Stimulated activated memory B cell treated with anti-CD40 and anti-IgM and Interleukin-4, amounts not matched to agents 10 μg/mL and 1 μg/mL and 100 μg/mL, for 72 hours (primary cell): ENCODE measurements at regions not wholly inside any gene's neighbourhood (a gene's known extent, or its start where the extent isn't known, plus 50 kb on each side); places are given as distances from the start of the nearest gene placed in this dataset.

ENCODE experiments used
- ATAC-seq: fragments of 150-1000 bp; cut with Tn5 transposase; 2 replicates; pipeline ENCODE4 v1.10.0; 2021
- H3K27ac Mint-ChIP-seq: one replicate; pipeline ENCODE4 v1.8.0; 2022; ENCODE audit warnings: mild to moderate bottlenecking, mixed read lengths
- H3K27me3 Mint-ChIP-seq: one replicate; pipeline ENCODE4 v1.8.0; 2022; ENCODE audit warnings: mixed read lengths
- H3K36me3 Mint-ChIP-seq: one replicate; pipeline ENCODE4 v1.8.0; 2022; ENCODE audit warnings: mixed read lengths
- H3K4me1 Mint-ChIP-seq: one replicate; pipeline ENCODE4 v1.8.0; 2022; ENCODE audit warnings: mixed read lengths
- H3K4me3 Mint-ChIP-seq: one replicate; pipeline ENCODE4 v1.8.0; 2022; ENCODE audit warnings: mild to moderate bottlenecking, moderate library complexity, mixed read lengths
- H3K9me3 Mint-ChIP-seq: one replicate; pipeline ENCODE4 v1.8.0; 2022; ENCODE audit warnings: mixed read lengths

DNA sequence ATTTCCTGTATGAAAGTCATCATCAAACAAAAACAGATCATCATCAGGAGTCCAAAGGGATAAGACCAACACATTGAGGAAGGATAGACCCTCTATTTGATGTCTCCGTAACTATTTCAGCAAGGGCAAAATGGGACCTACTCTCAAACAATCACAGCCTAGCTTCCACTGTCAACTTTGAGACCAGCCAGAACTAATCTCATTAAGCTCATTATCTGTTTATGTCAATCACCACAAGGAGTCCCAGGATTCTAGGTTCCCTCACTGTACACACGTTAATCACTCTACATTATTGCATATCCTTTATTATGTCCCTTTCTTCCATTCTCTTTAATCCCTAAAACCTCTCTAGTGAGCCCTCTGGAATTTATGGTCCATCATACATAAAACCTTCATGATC is 370.3 kb upstream of the LINC00305 start:
- no peak for ATAC-seq
- no peaks in the 10 kb centered on the region for H3K27me3 Mint-ChIP-seq
- no peak overlapping the region for H3K4me3 Mint-ChIP-seq
- H3K27ac Mint-ChIP-seq, result no peak overlapping the region
- no peaks in the 10 kb centered on the region for H3K4me1 Mint-ChIP-seq
- H3K36me3 Mint-ChIP-seq, result no peaks in the 10 kb centered on the region
- H3K9me3 Mint-ChIP-seq, result peaks cover 7% of the 10 kb centered on the region

DNA sequence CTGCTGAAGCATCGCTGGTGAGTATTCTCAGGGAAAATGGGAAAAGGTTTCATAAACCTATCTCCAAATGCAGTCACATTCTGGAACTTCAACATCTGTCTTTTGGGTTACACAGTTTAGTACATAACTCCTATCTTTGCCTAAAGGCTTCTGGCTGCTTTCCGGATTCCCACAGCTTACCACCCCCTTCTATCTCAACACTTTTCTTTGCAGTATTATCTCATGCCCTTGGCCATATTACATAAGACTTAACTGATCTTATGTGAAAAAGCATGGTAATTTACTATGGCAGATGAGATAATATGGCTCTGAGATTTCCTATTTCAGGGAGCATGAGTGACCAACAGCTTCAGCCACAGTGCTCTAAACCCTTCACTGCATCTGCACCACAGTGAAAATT is 369.3 kb upstream of the LINC00305 start:
- Mint-ChIP-seq H3K36me3 (no peaks in the 10 kb centered on the region), H3K9me3 (peaks cover 7% of the 10 kb centered on the region), H3K27ac (no peak overlapping the region), H3K4me3 (no peak overlapping the region), H3K4me1 (no peaks in the 10 kb centered on the region), H3K27me3 (no peaks in the 10 kb centered on the region)
- no peak for ATAC-seq

DNA sequence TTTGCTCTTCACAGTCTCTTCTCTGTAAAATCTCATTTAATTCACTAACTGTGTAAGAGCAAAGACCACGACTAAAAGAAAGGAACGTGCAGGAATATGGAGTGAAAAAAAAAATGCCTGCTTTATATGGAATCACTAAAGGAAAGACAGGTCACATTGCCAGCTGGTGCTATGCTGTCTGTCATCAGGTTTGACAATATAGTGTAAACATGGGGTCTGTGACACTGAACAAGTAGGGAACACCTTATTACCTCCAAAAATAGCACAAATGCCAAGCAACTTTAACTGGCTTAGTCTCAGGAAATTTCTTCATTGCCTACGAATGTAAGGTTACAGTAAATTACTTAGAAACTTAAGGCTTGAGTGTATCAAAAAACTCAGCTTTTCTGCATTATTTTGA is 364.5 kb upstream of the LINC00305 start:
- Mint-ChIP-seq H3K4me3 (no peak overlapping the region), H3K36me3 (no peaks in the 10 kb centered on the region), H3K27ac (no peak overlapping the region), H3K9me3 (no peaks in the 10 kb centered on the region), H3K4me1 (no peaks in the 10 kb centered on the region), H3K27me3 (no peaks in the 10 kb centered on the region)
- ATAC-seq, result no peak

DNA sequence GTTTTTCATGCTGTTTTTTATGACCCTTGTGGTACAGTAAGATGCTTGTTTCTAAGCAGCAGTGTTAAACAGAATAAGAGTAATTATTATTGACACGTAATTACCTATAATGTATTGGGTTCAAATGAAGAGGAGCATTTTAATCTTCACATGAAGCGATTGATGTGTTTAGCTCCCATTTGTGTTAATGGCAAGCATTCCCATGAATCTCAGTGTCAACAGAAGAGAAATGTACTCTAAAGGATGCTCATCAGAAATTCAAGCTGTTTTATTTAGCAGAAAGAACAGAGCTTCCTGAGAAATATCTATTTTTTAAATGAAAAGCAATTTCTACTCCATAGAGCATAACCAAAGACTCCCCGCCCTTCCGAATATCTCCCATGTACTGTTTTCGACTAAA is 341.3 kb upstream of the LINC00305 start:
- H3K9me3 Mint-ChIP-seq, result no peaks in the 10 kb centered on the region
- H3K27ac Mint-ChIP-seq, result no peak overlapping the region
- H3K4me3 Mint-ChIP-seq, result no peak overlapping the region
- H3K27me3 Mint-ChIP-seq, result no peaks in the 10 kb centered on the region
- no peaks in the 10 kb centered on the region for H3K4me1 Mint-ChIP-seq
- ATAC-seq, result no peak
- no peaks in the 10 kb centered on the region for H3K36me3 Mint-ChIP-seq

DNA sequence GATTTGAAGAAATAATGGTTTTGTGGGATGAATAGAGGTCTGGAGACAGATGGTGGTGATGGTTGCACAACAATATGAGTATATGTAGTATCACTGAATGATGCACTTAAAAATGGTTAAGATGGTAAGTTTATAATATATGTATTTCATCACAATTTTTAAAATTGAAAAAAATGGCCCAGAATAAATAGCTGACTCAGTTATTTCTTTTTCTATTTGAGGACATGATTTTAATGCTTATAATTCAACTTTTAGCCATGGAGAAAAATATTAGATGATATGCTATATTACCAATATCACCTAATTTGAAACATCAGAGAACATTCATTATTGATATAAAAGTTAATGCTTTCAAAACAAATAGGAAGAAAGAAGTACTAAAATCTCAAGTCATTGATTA is 339.8 kb upstream of the LINC00305 start:
- no peak overlapping the region for H3K4me3 Mint-ChIP-seq
- no peak for ATAC-seq
- H3K9me3 Mint-ChIP-seq, result no peaks in the 10 kb centered on the region
- no peaks in the 10 kb centered on the region for H3K27me3 Mint-ChIP-seq
- H3K27ac Mint-ChIP-seq, result no peak overlapping the region
- H3K36me3 Mint-ChIP-seq, result no peaks in the 10 kb centered on the region
- no peaks in the 10 kb centered on the region for H3K4me1 Mint-ChIP-seq

DNA sequence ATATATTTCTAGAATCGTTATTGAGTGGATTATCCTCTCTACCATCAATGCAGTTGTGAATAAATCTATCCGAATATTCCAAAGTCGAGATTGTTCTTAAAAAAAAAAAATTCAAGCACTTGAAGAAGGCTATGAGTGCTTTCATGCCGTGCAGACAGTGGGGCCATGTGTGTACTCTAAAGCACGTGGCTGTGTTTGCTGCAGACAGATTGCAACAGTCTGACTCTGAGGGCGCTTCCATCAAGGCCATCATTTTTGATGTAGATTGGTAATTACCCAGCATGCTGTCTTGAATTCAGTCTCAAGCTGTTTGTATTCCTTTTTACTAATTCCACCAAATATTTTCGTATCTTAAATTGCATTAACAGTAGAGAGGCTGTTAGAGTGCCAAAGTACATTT is 325.9 kb upstream of the LINC00305 start:
- Mint-ChIP-seq H3K27me3 (no peaks in the 10 kb centered on the region), H3K4me3 (no peak overlapping the region), H3K4me1 (no peaks in the 10 kb centered on the region), H3K27ac (no peak overlapping the region), H3K9me3 (no peaks in the 10 kb centered on the region), H3K36me3 (no peaks in the 10 kb centered on the region)
- ATAC-seq, result no peak

DNA sequence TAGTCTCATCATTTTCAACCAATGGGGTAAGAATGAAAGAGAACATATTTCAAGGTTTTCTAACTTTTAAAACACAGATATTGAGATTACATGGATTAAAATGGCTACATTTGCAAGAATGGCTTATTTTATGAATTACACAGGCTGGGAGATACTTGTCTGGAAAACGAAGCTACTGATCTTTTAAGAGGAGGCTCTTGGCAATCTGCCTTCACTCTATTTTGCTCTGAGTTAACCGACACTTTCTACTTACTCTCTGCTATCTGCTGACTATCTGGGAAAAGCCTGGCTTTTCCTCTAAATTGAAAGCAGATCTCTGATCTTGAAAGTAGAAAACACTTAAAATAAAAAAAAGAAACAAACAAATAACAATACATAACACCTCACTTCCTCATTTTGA is 325.4 kb upstream of the LINC00305 start:
- Mint-ChIP-seq H3K27ac (no peak overlapping the region), H3K36me3 (no peaks in the 10 kb centered on the region), H3K4me1 (no peaks in the 10 kb centered on the region), H3K4me3 (no peak overlapping the region), H3K27me3 (no peaks in the 10 kb centered on the region), H3K9me3 (no peaks in the 10 kb centered on the region)
- no peak for ATAC-seq

DNA sequence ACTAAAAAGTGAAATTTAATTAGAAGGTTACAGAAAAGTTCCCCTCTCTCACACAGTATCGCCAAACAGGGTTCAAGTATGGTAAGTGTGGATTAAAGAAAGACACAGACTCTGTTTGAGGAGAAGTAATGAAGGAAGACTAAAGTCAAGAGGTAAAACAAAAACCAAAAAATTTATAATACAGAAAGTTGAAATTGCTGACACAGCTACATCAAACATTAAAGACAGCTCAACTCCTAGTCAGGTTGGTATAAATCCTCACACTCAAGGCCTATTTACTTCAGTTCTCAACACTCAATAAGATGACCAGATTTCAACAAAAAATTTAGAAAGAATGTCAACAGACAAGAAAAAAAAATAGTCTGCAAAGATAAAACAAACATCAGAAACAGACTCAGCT is 300.5 kb upstream of the LINC00305 start:
- Mint-ChIP-seq H3K4me1 (peaks cover 6% of the 10 kb centered on the region), H3K36me3 (no peaks in the 10 kb centered on the region), H3K4me3 (no peak overlapping the region), H3K9me3 (no peaks in the 10 kb centered on the region), H3K27ac (no peak overlapping the region), H3K27me3 (no peaks in the 10 kb centered on the region)
- no peak for ATAC-seq

DNA sequence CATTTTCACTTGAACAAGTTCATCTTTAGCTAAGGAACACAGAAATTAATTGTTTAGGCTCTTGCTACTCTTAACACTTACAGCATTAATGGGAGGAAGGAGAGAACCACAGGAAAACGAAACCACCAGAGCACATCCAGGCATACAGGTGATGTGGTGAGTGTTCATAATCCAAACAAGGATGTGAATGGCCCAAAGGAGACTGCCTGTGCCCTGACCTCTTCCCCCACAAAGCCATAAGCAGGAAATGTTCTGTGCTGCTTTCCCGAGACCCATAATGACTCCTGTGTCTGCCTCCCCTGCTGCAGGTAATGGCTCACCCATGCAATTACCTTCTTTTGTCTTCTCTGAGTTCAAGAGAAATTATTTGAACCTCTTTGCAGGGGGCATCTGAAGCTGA is 295.9 kb upstream of the LINC00305 start:
- Mint-ChIP-seq H3K9me3 (no peaks in the 10 kb centered on the region), H3K27me3 (peaks cover 11% of the 10 kb centered on the region), H3K27ac (no peak overlapping the region), H3K36me3 (no peaks in the 10 kb centered on the region), H3K4me3 (no peak overlapping the region), H3K4me1 (peaks cover 6% of the 10 kb centered on the region)
- no peak for ATAC-seq

DNA sequence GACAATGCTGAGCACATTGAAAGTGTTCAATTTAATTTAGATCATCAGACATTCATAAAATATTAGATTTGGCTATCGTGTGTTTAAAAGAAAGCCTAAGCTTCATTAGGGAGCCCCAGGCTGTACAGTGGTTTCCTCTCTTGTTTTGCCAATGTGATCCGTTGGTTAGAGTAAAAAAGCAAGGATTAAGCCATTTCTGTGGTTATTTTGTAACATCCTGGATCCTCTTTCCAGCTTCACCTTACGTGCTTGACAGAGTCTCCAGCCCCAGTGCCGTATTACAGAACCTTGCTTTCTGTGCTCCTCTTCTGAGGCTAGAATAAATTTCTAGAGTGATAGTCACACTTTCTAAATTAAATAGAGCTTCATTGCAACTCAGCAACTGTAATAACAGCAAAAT is 289.3 kb upstream of the LINC00305 start:
- H3K4me1 Mint-ChIP-seq, result no peaks in the 10 kb centered on the region
- peaks cover 10% of the 10 kb centered on the region for H3K27me3 Mint-ChIP-seq
- H3K9me3 Mint-ChIP-seq, result peaks cover 13% of the 10 kb centered on the region
- peaks cover 4% of the 10 kb centered on the region for H3K36me3 Mint-ChIP-seq
- H3K4me3 Mint-ChIP-seq, result no peak overlapping the region
- ATAC-seq, result no peak
- H3K27ac Mint-ChIP-seq, result no peak overlapping the region

DNA sequence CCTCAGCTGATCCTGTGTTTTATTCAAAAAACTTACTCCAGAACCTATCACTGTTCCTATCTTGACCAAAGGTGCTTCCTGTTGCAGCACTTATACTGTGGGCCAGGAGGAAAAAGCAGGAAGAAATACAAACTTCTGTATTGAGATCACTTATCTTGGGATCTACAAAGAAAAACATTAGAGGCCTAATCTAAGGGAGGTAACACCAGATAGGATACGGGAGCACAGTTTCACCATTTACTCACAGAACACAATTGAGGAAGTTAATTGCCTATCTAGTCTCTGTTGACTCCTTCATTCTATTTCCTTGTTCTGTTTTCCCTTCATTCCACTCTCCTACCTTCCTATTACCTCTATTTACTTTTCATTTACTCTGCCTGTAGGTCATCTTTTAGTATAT is 287.2 kb upstream of the LINC00305 start:
- no peak for ATAC-seq
- Mint-ChIP-seq H3K9me3 (peaks cover 14% of the 10 kb centered on the region), H3K27me3 (no peaks in the 10 kb centered on the region), H3K4me3 (no peak overlapping the region), H3K27ac (no peak overlapping the region), H3K36me3 (peaks cover 4% of the 10 kb centered on the region), H3K4me1 (no peaks in the 10 kb centered on the region)

DNA sequence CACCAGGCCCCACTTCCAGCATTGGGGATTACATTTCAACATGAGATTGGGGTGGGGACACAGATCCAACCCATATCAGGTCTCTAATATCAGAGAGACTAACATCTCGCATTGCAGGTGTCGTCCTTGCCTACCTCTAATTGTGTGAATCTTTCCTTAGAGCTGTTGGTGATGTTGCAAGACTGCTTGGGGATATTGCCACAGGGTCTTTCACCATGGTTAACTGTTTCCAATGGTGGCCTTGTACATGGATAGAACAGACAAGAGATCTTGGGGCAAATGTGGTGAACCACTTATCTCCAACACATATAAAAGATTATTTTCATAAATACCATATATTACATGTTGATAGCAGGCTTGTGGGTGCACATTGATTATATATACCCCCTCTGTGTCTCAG is 270.3 kb upstream of the LINC00305 start:
- Mint-ChIP-seq H3K36me3 (no peaks in the 10 kb centered on the region), H3K27me3 (no peaks in the 10 kb centered on the region), H3K4me1 (no peaks in the 10 kb centered on the region), H3K4me3 (no peak overlapping the region), H3K9me3 (no peaks in the 10 kb centered on the region), H3K27ac (no peak overlapping the region)
- ATAC-seq, result no peak

DNA sequence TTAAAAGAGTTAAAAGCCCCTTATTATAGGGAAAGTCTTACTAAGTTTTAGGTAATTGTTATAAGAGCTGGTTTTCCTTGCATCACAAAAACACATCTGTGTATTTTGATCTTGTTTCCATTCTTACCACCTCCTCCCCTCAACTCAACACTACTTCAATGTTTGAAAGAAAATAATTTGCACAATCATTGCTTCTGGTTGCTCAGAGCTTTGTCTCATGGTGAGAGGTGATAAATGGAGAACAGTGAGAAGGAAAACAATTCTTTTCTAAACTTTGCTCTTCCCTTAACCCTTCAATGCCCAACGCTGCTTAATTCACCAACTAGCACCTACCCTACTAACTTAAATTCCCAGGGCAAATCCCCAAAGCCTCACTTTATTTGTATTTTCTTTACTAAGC is 268.1 kb upstream of the LINC00305 start:
- no peak overlapping the region for H3K4me3 Mint-ChIP-seq
- H3K27me3 Mint-ChIP-seq, result no peaks in the 10 kb centered on the region
- no peaks in the 10 kb centered on the region for H3K9me3 Mint-ChIP-seq
- H3K4me1 Mint-ChIP-seq, result no peaks in the 10 kb centered on the region
- ATAC-seq, result no peak
- no peak overlapping the region for H3K27ac Mint-ChIP-seq
- H3K36me3 Mint-ChIP-seq, result no peaks in the 10 kb centered on the region

DNA sequence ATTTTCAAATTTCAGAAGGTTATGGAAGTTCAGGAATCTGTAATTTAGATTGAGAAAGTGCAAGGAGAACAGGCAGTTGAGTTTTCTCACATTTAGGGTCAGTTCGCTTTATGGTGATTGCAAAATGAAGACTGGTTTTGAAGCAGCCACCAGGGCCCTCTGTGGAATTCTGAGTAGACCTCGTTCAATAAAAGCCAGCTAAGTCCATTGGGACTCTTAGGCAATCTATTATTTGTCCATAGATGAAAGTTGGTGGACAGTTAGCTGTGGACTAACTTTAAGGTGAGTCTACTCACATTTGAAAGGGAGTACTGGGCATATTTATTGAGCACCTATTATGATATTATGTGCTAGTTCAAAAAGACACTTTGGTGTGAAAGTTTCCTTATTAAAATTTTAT is 266.3 kb upstream of the LINC00305 start:
- H3K9me3 Mint-ChIP-seq, result no peaks in the 10 kb centered on the region
- H3K4me3 Mint-ChIP-seq, result no peak overlapping the region
- no peaks in the 10 kb centered on the region for H3K27me3 Mint-ChIP-seq
- no peaks in the 10 kb centered on the region for H3K36me3 Mint-ChIP-seq
- no peaks in the 10 kb centered on the region for H3K4me1 Mint-ChIP-seq
- no peak overlapping the region for H3K27ac Mint-ChIP-seq
- no peak for ATAC-seq

DNA sequence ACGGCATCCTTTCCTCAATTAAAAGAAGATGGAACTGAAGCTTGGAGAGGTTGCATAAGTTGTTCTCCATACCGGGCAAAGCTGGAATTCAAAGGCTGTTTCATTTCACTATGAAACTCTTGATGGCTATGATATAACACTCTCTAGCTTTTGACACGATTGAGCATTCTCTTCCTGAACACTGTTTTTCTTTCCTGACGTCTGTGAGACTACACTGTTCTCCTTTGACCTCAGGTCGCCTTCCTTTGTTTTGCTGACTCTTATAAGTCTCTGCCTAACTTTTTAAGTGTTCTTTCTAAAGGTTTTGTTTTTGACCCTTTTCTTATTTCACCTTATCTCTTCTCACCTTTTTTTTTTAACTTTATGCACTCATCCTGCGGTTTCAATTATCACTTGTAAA is 261.8 kb upstream of the LINC00305 start:
- Mint-ChIP-seq H3K4me3 (no peak overlapping the region), H3K27ac (no peak overlapping the region), H3K9me3 (no peaks in the 10 kb centered on the region), H3K27me3 (no peaks in the 10 kb centered on the region), H3K4me1 (no peaks in the 10 kb centered on the region), H3K36me3 (no peaks in the 10 kb centered on the region)
- no peak for ATAC-seq

DNA sequence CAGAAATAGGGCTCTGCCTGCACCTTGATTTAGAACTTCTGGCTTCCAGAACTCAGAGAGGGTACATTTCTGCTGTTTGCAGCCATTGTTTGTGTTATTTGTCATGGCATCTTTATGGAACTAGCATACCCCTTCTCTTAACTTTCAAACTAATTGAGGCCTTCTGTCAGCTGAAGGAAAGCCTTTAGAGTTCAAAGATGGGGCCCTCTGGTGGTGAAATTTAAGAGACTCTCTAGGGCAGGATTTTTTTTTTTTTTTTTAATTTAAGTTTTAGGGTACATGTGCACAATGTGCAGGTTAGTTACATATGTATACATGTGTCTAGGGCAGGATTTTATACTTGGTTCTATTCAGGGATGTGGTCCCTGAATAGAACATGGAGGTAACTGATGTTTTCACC is 260.6 kb upstream of the LINC00305 start:
- no peaks in the 10 kb centered on the region for H3K36me3 Mint-ChIP-seq
- ATAC-seq, result no peak
- no peaks in the 10 kb centered on the region for H3K27me3 Mint-ChIP-seq
- H3K27ac Mint-ChIP-seq, result no peak overlapping the region
- peaks cover 2% of the 10 kb centered on the region for H3K4me1 Mint-ChIP-seq
- no peaks in the 10 kb centered on the region for H3K9me3 Mint-ChIP-seq
- no peak overlapping the region for H3K4me3 Mint-ChIP-seq

DNA sequence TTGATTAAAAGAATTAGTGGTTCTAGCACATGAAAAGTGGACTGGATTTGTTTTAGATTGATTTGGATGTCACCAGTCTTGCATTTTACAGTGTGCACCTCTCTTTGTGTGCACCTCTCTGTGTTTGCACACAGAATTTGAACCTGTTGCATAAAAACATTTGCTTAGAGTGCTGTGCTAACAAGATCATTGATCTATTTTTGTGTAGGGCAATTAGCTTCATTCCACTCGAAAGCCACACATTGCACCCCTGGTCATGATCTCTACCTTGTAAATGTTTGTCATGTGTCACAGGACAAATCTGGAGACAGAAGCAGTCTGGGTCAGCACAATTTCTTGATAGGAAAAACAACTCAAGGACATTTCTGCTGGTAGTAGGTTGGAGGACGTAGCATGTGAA is 258.7 kb upstream of the LINC00305 start:
- no peaks in the 10 kb centered on the region for H3K27me3 Mint-ChIP-seq
- H3K27ac Mint-ChIP-seq, result no peak overlapping the region
- ATAC-seq, result no peak
- H3K4me1 Mint-ChIP-seq, result peaks cover 11% of the 10 kb centered on the region
- H3K36me3 Mint-ChIP-seq, result no peaks in the 10 kb centered on the region
- no peak overlapping the region for H3K4me3 Mint-ChIP-seq
- no peaks in the 10 kb centered on the region for H3K9me3 Mint-ChIP-seq
